Keratinocyte (primary cell): ENCODE measurements at regions not wholly inside any gene's neighbourhood (a gene's known extent, or its start where the extent isn't known, plus 50 kb on each side); places are given as distances from the start of the nearest gene placed in this dataset.

ENCODE experiments used
- DNase-seq: peaks from one replicate; pipeline ENCODE4 v3.0.0-alpha.2; 2011; ENCODE audit warnings: low read depth, missing footprints, low spot score
- FAIRE-seq: peaks from 2 replicates; lab custom pipeline; 2011; peaks lifted over from hg19 to GRCh38; lab: Jason Lieb, UNC
- H2AFZ ChIP-seq: 2 replicates; pipeline ENCODE4 v1.6.0; 2012; ENCODE audit warnings: low read length, control low read depth, inconsistent platforms; ENCODE audit not compliant: control insufficient read depth
- H3K27ac ChIP-seq: 2 replicates; pipeline ENCODE4 v1.5.1; 2011; ENCODE audit warnings: low read length; ENCODE audit not compliant: control insufficient read depth, insufficient read depth
- H3K27me3 ChIP-seq: 3 replicates; pipeline ENCODE4 v1.6.0; 2011; ENCODE audit warnings: low read length; ENCODE audit not compliant: control insufficient read depth, insufficient read depth; ENCODE audit errors: extremely low read depth
- H3K36me3 ChIP-seq, 2 experiments: 2 replicates in 1 of 2; 3 replicates in 1 of 2; pipeline ENCODE4 v1.5.1; 2011; ENCODE audit warnings: low read length in 2 of 2, mild to moderate bottlenecking in 1 of 2; ENCODE audit not compliant: control insufficient read depth in 2 of 2, insufficient read depth in 2 of 2; ENCODE audit errors: extremely low read depth in 1 of 2
- H3K4me1 ChIP-seq: 3 replicates; pipeline ENCODE4 v1.5.1; 2011; ENCODE audit warnings: low read length; ENCODE audit not compliant: control insufficient read depth, insufficient read depth; ENCODE audit errors: extremely low read depth
- H3K4me2 ChIP-seq: 3 replicates; pipeline ENCODE4 v1.6.0; 2011; ENCODE audit warnings: low read depth, low read length; ENCODE audit not compliant: control insufficient read depth, insufficient read depth; ENCODE audit errors: extremely low read depth
- H3K4me3 ChIP-seq, 3 experiments: fragments of 200-600 bp in 1 of 3; sonication (generic) in 1 of 3; 2 replicates in 2 of 3; 3 replicates in 1 of 3; pipeline ENCODE4 v1.5.1; 2011 to 2016; ENCODE audit warnings: low read length in 3 of 3, mild to moderate bottlenecking in 3 of 3, control low read depth in 2 of 3, inconsistent platforms in 1 of 3, low read depth in 1 of 3, mixed read lengths in 1 of 3, mixed run types in 1 of 3, moderate library complexity in 1 of 3; ENCODE audit not compliant: control insufficient read depth in 2 of 3, insufficient read depth in 2 of 3; ENCODE audit errors: extremely low read depth in 1 of 3
- H3K79me2 ChIP-seq: 2 replicates; pipeline ENCODE4 v1.6.0; 2012; ENCODE audit warnings: low read length; ENCODE audit not compliant: control insufficient read depth, insufficient read depth
- H3K9ac ChIP-seq: 3 replicates; pipeline ENCODE4 v1.6.0; 2011; ENCODE audit warnings: low read length; ENCODE audit not compliant: control insufficient read depth, insufficient read depth; ENCODE audit errors: extremely low read depth
- H3K9me1 ChIP-seq: 3 replicates; pipeline ENCODE4 v1.6.0; 2011; ENCODE audit warnings: low read length; ENCODE audit not compliant: control insufficient read depth, insufficient read depth; ENCODE audit errors: extremely low read depth
- H3K9me3 ChIP-seq: 2 replicates; pipeline ENCODE4 v1.5.1; 2012; ENCODE audit warnings: low read depth, low read length; ENCODE audit not compliant: control insufficient read depth
- H4K20me1 ChIP-seq: 3 replicates; pipeline ENCODE4 v1.6.0; 2011; ENCODE audit warnings: low read length; ENCODE audit not compliant: control insufficient read depth, insufficient read depth; ENCODE audit errors: extremely low read depth
- EZH2 ChIP-seq: IDR thresholded peaks from one replicate; pipeline ENCODE4 v1.6.1; 2012; ENCODE audit warnings: inconsistent platforms, mild to moderate bottlenecking, low read length, moderate library complexity
- dilution Hi-C: fragments of 300-500 bp; cut with MboI; formaldehyde crosslinking; loops from one replicate; pipeline ENCODE4 v1.7.0; 2020; ENCODE audit warnings: low sequenced_read_pairs; ENCODE audit not compliant: extremely low pct_ligation_motif_present
- TF ChIP-seq, protein P1 (sequence below), 3 experiments: IDR thresholded peaks in 1 of 3; conservative IDR thresholded peaks in 1 of 3; optimal IDR thresholded peaks in 1 of 3; 2 replicates in 2 of 3; 3 replicates in 1 of 3; pipeline versions ENCODE3 to v1.5.1; 2011; ENCODE audit warnings: low read length in 3 of 3, mild to moderate bottlenecking in 3 of 3, moderate library complexity in 2 of 3, control low read depth in 1 of 3, inconsistent platforms in 1 of 3; ENCODE audit not compliant: insufficient read depth in 2 of 3; ENCODE audit errors: extremely low read depth in 1 of 3

- H3K36me3 ChIP-seq: no peaks in the 10 kb centered on the region
- no peak overlapping the region for H3K4me2 ChIP-seq
- FAIRE-seq (no peak), DNase-seq (no peak)
- no peak overlapping the region for H2AFZ ChIP-seq
- no peaks in the 10 kb centered on the region for H3K9me1 ChIP-seq
- no peaks in the 10 kb centered on the region for H4K20me1 ChIP-seq
- no peak overlapping the region for H3K27ac ChIP-seq
- no peak overlapping the region for H3K9ac ChIP-seq
- H3K4me1 ChIP-seq: peaks cover 10% of the 10 kb centered on the region
- H3K9me3 ChIP-seq: no peaks in the 10 kb centered on the region
- dilution Hi-C loops: no loop called here
- TF ChIP-seq, protein P1, sequence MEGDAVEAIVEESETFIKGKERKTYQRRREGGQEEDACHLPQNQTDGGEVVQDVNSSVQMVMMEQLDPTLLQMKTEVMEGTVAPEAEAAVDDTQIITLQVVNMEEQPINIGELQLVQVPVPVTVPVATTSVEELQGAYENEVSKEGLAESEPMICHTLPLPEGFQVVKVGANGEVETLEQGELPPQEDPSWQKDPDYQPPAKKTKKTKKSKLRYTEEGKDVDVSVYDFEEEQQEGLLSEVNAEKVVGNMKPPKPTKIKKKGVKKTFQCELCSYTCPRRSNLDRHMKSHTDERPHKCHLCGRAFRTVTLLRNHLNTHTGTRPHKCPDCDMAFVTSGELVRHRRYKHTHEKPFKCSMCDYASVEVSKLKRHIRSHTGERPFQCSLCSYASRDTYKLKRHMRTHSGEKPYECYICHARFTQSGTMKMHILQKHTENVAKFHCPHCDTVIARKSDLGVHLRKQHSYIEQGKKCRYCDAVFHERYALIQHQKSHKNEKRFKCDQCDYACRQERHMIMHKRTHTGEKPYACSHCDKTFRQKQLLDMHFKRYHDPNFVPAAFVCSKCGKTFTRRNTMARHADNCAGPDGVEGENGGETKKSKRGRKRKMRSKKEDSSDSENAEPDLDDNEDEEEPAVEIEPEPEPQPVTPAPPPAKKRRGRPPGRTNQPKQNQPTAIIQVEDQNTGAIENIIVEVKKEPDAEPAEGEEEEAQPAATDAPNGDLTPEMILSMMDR (optimal IDR thresholded peaks at IDR 0.05 in 1 of 3, IDR thresholded peaks at IDR 0.05 in 1 of 3, conservative IDR thresholded peaks at IDR 0.05 in 1 of 3; ENCODE audit: extremely low read depth in 1 of 3, insufficient read depth in 2 of 3, low read length in 3 of 3): no peak
- no peak for TF ChIP-seq EZH2
- no peaks in the 10 kb centered on the region for H3K27me3 ChIP-seq
- H3K4me3 ChIP-seq: no peak overlapping the region
- no peaks in the 10 kb centered on the region for H3K79me2 ChIP-seq
Observed at GRCh38 chr1:186530109-186530508, 69.2 kb upstream of the PDC start.

DNA sequence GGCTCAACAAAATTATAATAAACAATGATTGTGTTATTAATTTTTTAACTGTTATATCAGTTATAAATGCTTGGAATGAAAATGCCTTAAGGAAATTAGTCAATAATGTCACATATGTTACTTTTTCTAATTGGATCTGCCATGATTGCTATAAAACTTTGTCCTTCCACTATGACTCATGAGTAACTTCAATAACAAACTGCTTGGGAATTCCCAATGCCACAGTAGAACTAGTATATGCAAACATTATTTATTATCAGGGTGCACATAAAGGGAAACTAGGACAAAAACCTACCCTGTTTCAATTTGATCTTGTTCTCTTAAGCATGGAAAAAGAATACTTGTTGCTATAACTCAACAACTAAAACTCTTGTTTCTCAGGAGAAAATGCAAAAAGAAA, 59.1 kb upstream of the PDC start:
- Histone ChIP-seq H2AFZ (no peak overlapping the region), H4K20me1 (no peaks in the 10 kb centered on the region), H3K79me2 (no peaks in the 10 kb centered on the region), H3K27me3 (no peaks in the 10 kb centered on the region), H3K9me1 (no peaks in the 10 kb centered on the region), H3K36me3 (no peaks in the 10 kb centered on the region), H3K4me3 (no peak overlapping the region), H3K9ac (no peak overlapping the region), H3K4me1 (no peaks in the 10 kb centered on the region), H3K4me2 (no peak overlapping the region), H3K27ac (no peak overlapping the region), H3K9me3 (no peaks in the 10 kb centered on the region)
- DNase-seq: no peak
- FAIRE-seq: no peak
- no peak for TF ChIP-seq EZH2
- TF ChIP-seq, protein P1 (optimal IDR thresholded peaks at IDR 0.05 in 1 of 3, IDR thresholded peaks at IDR 0.05 in 1 of 3, conservative IDR thresholded peaks at IDR 0.05 in 1 of 3; ENCODE audit: extremely low read depth in 1 of 3, insufficient read depth in 2 of 3, low read length in 3 of 3): no peak
- dilution Hi-C loops: no loop called here
